Skeletal muscle tissue (tissue), 3 donors: ENCODE measurements at regions not wholly inside any gene's neighbourhood (a gene's known extent, or its start where the extent isn't known, plus 50 kb on each side); places are given as distances from the start of the nearest gene placed in this dataset.
"Not testable (repeated sequence)": the region's sequence is repeated elsewhere in the genome, so short reads cannot be mapped to it uniquely, and the experiment has no call there.

Experiments
- H3K27ac ChIP-seq: one replicate; pipeline ENCODE4 v1.7.0; 2013; ENCODE audit warnings: mild to moderate bottlenecking, low read depth, low read length, inconsistent platforms
- H3K27me3 ChIP-seq, 3 donors: one replicate each; pipeline ENCODE4 v1.7.0; 2013; ENCODE audit warnings: low read length in 3 of 3; ENCODE audit not compliant: control insufficient read depth in 3 of 3, insufficient read depth in 3 of 3
- H3K36me3 ChIP-seq, 3 donors: one replicate each; pipeline ENCODE4 v1.7.0; 2013; ENCODE audit warnings: low read length in 3 of 3; ENCODE audit not compliant: control insufficient read depth in 3 of 3, insufficient read depth in 3 of 3
- H3K4me1 ChIP-seq, 3 donors: one replicate each; pipeline ENCODE4 v1.7.0; 2013; ENCODE audit warnings: low read length in 3 of 3, mild to moderate bottlenecking in 3 of 3; ENCODE audit not compliant: control insufficient read depth in 3 of 3, insufficient read depth in 3 of 3
- H3K4me3 ChIP-seq, 3 donors: one replicate each; pipeline ENCODE4 v1.7.0; 2013; ENCODE audit warnings: low read length in 3 of 3
- H3K9ac ChIP-seq, 3 donors: one replicate each; pipeline ENCODE4 v1.7.0; 2013; ENCODE audit warnings: low read length in 3 of 3, mild to moderate bottlenecking in 3 of 3, moderate library complexity in 2 of 3, low read depth in 1 of 3
- H3K9me3 ChIP-seq, 3 donors: one replicate each; pipeline ENCODE4 v1.7.0; 2013; ENCODE audit warnings: low read length in 3 of 3; ENCODE audit not compliant: control insufficient read depth in 3 of 3
- donor health status: Osteomylitis.

DNA sequence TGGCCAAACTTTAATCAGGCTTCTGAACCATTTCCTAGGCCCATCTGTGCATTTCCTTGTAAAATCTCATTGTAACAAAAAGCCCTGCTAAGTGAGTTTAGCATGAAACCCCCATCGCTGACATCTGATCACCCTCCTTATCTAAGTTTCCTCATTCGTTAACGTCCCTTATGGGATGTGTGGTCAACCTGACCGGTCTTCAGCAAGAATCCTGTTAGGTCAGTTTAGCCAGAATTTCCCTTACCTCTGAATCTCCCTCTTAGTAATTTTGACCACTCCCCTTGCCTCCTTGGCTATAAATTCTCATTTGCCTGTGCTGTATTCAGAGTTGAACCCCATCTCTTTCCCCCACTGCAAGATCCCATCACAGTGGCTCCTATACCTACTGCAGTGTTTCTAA is 239.3 kb downstream of the RMST start:
- no peaks in the 10 kb centered on the region for H3K4me1 ChIP-seq
- no peaks in the 10 kb centered on the region for H3K9me3 ChIP-seq
- H3K4me3 ChIP-seq: no peak overlapping the region
- H3K27me3 ChIP-seq: no peaks in the 10 kb centered on the region
- H3K27ac ChIP-seq: no peak overlapping the region
- H3K9ac ChIP-seq: no peak overlapping the region
- no peaks in the 10 kb centered on the region for H3K36me3 ChIP-seq

GRCh38 chr12:97711392-97711791 is 248.8 kb downstream of the RMST start:
- Histone ChIP-seq H3K4me1 (no peaks in the 10 kb centered on the region), H3K4me3 (no peak overlapping the region), H3K27me3 (no peaks in the 10 kb centered on the region)

GRCh38 chr12:97713270-97713669 is 250.7 kb downstream of the RMST start:
- Histone ChIP-seq H3K9me3 (peaks cover 0 to 2% (median 0%) of the 10 kb centered on the region in 3 donors), H3K4me1 (no peaks in the 10 kb centered on the region), H3K27me3 (no peaks in the 10 kb centered on the region), H3K27ac (no peak overlapping the region), H3K9ac (no peak overlapping the region), H3K36me3 (no peaks in the 10 kb centered on the region), H3K4me3 (no peak overlapping the region)

More at GRCh38 chr12:97711392-97711791, 248.8 kb downstream of the RMST start:
- Histone ChIP-seq H3K27ac (no peak overlapping the region), H3K9me3 (peaks cover 0 to 2% (median 0%) of the 10 kb centered on the region in 3 donors), H3K9ac (no peak overlapping the region), H3K36me3 (no peaks in the 10 kb centered on the region)

DNA sequence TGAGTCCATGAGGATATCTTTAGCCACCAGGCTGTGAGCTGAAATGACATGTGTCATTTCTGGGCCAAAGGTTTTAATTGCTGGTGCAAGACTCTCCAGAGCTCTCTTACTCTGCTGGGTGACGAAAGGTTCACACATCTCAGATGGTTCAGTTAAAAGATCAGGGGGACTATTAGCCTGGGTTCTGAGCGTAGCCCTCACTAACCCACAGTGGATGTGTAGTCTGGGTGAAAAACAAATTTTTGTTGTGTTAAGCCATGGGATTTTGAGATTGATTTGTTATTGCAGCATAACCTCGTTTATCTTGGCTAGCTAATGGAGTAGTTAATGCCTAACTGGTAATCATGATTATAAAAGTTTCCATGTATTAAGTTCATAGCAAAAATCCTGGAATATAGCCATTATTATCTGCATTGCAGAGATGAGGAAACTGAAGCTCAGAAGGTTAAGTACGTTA is 251.5 kb downstream of the RMST start:
- Histone ChIP-seq H3K9ac (no peak overlapping the region), H3K36me3 (no peaks in the 10 kb centered on the region), H3K27ac (no peak overlapping the region), H3K27me3 (no peaks in the 10 kb centered on the region), H3K4me1 (no peaks in the 10 kb centered on the region), H3K4me3 (no peak overlapping the region), H3K9me3 (peaks cover 0 to 2% (median 0%) of the 10 kb centered on the region in 3 donors)

GRCh38 chr12:97716356-97716755 is 253.8 kb downstream of the RMST start:
- Histone ChIP-seq H3K4me3 (no peak overlapping the region), H3K9me3 (no peaks in the 10 kb centered on the region), H3K36me3 (no peaks in the 10 kb centered on the region), H3K9ac (no peak overlapping the region), H3K27ac (no peak overlapping the region), H3K27me3 (no peaks in the 10 kb centered on the region), H3K4me1 (no peaks in the 10 kb centered on the region)

GRCh38 chr12:97723801-97724200 is 261.2 kb downstream of the RMST start:
- H3K4me3 ChIP-seq, H3K27ac ChIP-seq, H3K4me1 ChIP-seq, H3K27me3 ChIP-seq, H3K9me3 ChIP-seq, H3K9ac ChIP-seq, H3K36me3 ChIP-seq: not testable (repeated sequence)

DNA sequence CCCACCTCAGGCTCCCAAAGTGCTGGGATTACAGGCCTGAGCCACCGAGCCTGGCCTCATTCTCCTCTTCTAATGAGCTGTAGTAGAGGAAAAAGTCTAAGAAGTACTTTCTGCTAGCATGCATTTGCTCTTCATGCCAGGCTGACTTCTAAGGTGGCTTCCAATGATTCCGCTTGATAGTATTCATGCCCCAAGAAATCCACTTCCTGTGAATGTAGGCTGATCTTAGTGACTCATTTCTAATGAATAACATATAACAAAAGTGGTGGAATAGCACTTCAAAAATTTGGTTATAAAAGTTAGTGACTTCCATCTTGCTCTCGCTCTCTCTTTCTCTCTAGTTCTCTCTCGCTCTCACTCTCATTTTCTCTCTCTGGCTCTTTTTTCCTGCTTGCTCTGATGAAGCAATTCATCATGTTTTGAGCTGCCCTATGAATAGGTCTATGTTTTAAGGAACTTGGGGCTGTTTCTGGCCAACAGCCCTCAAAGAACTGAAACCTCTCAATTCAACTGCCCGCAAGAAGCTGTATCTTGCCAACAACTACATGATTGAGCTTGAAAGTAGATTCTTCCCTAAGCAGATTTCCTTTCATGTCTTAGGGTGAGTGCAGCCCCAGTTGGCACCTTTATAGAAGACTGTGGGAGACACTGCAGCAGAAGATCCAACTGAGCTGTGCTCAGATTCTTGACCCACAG is 282.9 kb downstream of the RMST start:
- Histone ChIP-seq H3K27ac (no peak overlapping the region), H3K9ac (no peak overlapping the region), H3K36me3 (no peaks in the 10 kb centered on the region), H3K27me3 (no peaks in the 10 kb centered on the region), H3K4me3 (no peak overlapping the region), H3K9me3 (no peaks in the 10 kb centered on the region), H3K4me1 (no peaks in the 10 kb centered on the region)

DNA sequence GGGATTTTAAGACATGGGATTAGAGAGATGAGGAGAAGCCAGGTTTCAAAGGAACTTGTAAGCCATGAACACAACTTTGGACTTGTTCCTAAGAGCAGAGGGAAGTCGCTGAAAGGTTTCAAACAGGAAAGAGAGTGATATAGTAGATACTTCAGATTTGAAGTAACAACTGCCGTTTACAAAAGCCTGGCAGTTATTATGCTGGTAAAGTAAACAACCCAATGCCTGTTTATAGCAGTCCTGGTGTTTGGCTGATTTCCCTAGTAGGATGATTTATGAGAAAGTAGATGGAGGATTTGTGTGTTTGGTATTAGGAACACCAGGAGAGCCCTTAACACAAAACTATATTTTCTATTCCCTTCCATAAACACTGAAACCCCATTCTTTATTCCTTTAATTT is 285.7 kb downstream of the RMST start:
- Histone ChIP-seq H3K4me1 (no peaks in the 10 kb centered on the region), H3K27me3 (no peaks in the 10 kb centered on the region), H3K4me3 (no peak overlapping the region), H3K9ac (no peak overlapping the region), H3K27ac (no peak overlapping the region), H3K9me3 (no peaks in the 10 kb centered on the region), H3K36me3 (no peaks in the 10 kb centered on the region)

- Histone ChIP-seq H3K9me3 (no peaks in the 10 kb centered on the region), H3K9ac (no peak overlapping the region), H3K27me3 (no peaks in the 10 kb centered on the region), H3K27ac (no peak overlapping the region), H3K36me3 (no peaks in the 10 kb centered on the region), H3K4me1 (no peaks in the 10 kb centered on the region), H3K4me3 (no peak overlapping the region)
Observed at GRCh38 chr12:97751704-97752103, 289.1 kb downstream of the RMST start.

- no peaks in the 10 kb centered on the region for H3K4me1 ChIP-seq
- H3K36me3 ChIP-seq: no peaks in the 10 kb centered on the region
- no peak overlapping the region for H3K9ac ChIP-seq
- H3K4me3 ChIP-seq: no peak overlapping the region
- no peaks in the 10 kb centered on the region for H3K9me3 ChIP-seq
- no peaks in the 10 kb centered on the region for H3K27me3 ChIP-seq
- no peak overlapping the region for H3K27ac ChIP-seq
Observed at GRCh38 chr12:97752129-97752528, 289.5 kb downstream of the RMST start.
